Sigmoid colon (tissue), 4 donors: ENCODE measurements at regions not wholly inside any gene's neighbourhood (a gene's known extent, or its start where the extent isn't known, plus 50 kb on each side); places are given as distances from the start of the nearest gene placed in this dataset.

Experiments used
- CTCF ChIP-seq, 4 experiments: fragments of 450-650 bp in 3 of 4; fragments of 200-600 bp in 1 of 4; IDR thresholded peaks; one replicate each; pipeline ENCODE4 v1.5.1; 2016 to 2019; ENCODE audit warnings: antibody characterized with exemption in 4 of 4, mild to moderate bottlenecking in 3 of 4, moderate library complexity in 2 of 4
- EP300 ChIP-seq, 4 donors: sonication (generic); formaldehyde crosslinking; IDR thresholded peaks; one replicate each; pipeline ENCODE4 v1.6.1; 2017; ENCODE audit warnings: antibody characterized with exemption in 4 of 4
- POLR2AphosphoS5 ChIP-seq, 4 donors: sonication (generic); formaldehyde crosslinking; IDR thresholded peaks; one replicate each; pipeline ENCODE4 v1.6.1; 2017; ENCODE audit warnings: antibody characterized with exemption in 4 of 4

- TF ChIP-seq POLR2AphosphoS5 (IDR thresholded peaks at IDR 0.05), result no peak
- no peak for TF ChIP-seq CTCF (IDR thresholded peaks at IDR 0.05)
- TF ChIP-seq EP300 (IDR thresholded peaks at IDR 0.05), result no peak
Observed at GRCh38 chr1:101365878-101366277, 129.1 kb downstream of the S1PR1 start.
